ENCODE measurements at regions not wholly inside any gene's neighbourhood (a gene's known extent, or its start where the extent isn't known, plus 50 kb on each side); places are given as distances from the start of the nearest gene placed in this dataset.

DNA sequence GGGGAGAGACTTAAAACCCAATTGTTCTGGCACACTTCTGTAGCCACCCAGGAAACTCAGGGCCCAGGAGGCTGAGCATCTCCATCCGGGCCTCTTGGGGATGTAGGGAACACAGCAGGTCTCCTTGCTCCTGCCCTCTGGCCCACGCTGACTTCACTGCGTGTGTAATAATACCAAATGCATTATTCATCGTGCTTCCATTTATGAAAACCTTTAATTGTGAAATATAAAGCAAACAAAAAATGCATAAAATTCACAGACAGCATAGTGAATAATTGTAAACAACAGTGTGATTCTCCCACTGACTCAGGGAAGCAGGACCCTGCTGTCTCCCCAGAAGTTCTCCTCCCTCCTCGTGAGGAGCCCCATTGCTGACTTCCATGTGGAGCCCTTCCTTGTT lies 70.3 kb upstream of the SHH start:
- no peak for DNase-seq

DNA sequence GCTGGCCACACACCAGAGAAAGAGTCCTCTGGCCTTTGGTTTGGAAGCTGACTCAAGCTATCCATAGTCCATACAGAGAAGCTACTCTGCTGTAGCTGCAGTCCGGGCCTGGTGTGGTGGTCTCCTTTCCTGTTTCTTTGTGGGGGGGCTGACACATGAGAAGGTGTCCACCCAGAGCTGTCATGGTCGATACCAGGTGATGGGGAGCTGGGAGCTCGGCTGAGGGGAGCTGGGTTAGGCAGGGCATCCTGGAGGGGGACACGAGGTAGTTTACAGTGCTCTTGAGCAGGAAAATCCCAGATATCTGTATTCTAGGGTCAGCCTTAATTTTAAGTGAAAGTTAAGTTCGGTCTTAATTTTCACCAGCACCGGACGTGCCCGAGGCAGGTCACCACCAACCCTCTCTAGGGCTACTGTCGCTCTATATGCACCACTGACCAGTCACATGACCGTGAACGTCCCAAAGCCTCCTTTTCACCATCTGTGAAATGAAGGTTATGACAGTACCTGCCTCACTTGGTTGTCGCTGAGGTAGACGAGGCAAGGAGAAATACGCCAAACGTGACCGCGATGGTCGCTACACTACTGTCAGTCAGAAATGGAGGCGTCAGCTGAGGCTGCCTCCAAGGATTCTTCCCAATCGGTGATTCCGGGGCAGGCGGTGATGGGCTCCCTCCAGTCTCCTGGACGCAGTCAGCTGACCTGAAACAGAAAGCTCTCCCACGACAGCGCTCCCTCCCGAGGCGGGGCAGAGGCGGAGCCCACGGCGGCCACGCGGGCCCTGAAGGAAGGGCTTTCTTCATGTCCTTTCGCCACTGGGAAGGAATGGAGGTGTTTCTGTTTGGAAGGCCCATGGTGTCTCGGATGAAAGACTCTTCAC lies 69.4 kb upstream of the SHH start:
- no peak for DNase-seq

DNA sequence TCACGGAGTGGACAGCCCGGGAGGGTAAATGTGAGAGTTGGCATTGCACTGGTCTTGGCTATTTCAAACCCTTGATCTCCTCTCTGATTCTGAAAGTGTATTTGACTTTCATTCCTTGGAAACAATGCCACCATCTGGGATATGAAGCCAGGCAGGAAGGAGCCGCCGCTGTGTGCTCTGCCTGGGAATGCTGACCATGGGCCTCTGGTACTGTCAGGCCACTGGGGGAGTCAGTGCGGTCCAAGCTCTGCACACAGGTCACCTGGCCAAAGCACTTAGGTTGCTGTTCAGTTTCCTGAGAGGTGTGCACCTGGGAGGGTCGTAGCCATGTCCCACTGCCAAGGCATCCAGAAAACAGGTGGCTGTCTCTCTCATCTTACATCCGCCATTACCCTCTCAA lies 68.5 kb upstream of the SHH start:
- DNase-seq, result no peak

DNA sequence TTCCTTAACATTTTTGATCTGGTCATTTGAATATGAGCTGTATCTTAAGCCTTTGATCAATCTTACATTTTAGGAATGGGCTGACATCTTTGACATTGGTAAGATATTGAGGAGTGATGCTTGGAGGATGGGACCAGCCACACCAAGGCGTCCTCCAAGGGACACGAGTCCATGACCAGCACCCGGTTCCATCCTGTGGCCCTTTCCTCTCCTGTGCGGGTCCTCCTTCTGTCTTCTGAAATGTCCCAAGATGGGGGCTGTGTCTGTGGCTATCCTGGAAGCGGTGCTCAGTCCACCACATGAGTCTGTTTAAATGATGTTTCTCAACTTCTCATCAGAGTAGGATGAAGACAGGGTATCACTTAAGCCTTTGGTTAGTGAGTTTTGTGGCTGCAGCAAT lies 67.3 kb upstream of the SHH start:
- DNase-seq, result no peak

DNA sequence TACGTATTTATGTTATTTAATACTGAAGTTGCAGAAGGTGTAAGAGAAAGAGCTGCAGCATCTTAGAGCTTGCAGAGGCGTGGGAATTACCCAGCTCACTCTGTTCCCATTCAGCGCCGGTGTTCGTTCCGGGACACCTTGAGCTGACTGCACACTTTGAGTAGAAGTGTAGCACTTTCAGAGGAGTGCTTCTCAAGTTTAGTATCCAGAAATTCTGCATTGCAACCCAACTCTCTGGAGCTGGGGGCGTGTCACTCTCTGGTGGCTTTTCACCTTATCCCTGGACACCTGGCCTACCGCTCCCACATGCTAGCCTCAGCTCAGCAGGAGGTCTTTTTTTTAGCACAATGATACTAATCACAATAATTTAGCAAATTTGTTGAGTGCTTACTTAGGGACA lies 66.4 kb upstream of the SHH start:
- DNase-seq, result no peak

DNA sequence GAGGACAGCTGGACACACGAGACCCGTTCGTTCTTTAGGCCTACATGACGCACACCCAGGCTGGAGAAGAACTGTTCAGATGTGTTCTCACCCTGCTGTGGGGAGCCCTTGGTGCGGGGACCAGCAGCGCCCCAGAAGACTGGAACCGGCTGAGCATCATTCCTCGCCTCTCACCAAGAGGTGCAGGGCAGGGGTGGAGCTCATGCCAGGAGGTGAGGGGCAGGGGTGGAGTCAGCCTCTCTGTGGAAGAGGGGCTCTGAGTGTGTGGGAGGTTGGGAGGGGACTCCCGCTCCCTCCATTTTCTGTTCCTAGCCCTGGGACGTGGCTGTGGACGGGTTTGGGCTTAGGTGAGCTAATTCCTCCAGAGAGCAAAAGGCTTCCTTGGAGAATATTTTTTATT lies 66.0 kb upstream of the SHH start:
- no peak for DNase-seq

DNA sequence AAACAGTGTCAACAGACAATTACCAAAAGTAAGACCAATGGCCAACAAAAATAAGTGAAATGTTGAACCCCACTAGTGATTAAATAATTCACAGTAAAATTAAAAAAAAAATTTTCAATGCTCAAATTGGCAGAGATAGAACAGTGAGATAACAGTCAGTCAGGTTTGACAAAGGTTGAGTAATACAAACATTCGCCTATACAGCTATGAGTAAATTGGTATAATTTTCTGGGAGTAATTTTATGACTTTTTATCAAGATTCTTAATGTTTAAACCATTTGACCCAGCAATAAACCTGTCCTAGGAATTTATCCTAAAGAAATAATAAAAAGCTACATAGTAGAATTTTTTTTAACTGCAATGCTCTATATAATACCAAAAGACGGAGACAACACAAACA lies 64.9 kb upstream of the SHH start:
- no peak for DNase-seq

DNA sequence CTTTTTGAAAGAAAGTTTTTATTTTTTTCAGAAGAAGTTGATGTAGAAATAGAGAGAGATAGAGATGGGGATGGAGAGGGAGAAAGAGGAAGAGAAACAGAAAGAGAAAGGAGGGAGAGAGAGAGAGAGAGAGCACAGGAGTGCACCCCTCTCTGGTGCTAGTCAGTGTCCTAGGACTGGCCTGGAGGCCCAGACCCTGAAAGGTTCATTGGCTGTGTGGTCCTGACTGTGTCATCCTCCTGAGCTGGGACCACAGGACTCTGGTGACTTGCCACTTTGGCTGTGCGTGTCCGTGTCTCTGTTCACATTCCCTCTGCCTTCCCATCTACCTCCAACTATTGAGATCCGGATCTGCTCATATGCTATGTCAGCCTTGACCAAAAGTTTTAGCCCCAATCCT lies 62.1 kb upstream of the SHH start:
- DNase-seq, result no peak

DNA sequence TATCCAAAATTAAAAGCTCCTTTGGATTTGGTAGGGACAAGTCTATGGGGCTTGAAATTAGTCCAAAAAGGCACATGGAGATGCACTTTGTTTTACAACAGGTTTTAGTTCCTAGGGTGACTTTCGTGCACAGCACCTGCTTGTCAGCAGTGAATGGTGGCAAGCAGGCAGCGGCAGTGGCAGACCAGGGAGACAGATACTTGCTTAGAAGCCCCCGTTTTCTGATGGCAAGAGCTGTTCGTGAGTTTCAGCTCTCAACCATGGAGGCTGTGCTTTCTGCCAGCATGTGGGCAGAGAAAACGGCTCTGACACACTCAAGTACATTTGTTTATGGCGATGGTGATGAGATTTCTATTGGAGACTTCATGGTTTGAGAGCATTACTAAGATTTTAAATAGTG lies 61.7 kb upstream of the SHH start:
- no peak for DNase-seq

DNA sequence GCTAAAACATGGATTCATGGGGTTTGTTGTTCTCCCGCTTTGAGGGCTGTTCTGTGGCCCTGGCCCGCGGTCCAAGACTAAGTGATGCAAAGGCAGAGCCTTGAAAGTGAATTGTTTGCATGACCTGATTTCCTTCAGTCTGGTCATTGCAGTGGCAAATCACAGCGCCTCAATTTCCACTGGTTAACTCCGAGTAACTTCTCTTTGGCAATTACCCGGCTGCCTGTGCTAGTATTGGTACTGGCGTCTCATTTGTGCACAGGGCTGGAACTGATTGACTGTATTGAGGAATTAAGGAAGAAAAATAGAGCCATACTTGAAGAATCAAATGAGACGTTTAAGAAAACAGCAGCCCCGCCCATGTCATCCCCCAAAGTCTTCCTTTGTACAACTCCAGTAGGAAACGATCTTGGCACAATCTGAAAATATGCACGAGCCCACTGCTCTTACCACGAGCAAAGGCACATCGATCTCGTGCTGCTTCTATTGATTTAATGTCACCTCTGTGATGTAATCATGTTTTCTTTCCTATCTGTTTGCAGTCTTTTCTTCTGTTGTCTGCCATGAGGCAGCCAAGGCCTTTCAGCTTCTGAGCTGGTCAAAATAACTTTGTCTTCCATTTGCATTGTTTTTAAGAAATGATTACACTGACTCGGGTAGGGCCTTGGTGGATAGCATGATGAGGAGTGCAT lies 60.6 kb upstream of the SHH start:
- no peak for DNase-seq

DNA sequence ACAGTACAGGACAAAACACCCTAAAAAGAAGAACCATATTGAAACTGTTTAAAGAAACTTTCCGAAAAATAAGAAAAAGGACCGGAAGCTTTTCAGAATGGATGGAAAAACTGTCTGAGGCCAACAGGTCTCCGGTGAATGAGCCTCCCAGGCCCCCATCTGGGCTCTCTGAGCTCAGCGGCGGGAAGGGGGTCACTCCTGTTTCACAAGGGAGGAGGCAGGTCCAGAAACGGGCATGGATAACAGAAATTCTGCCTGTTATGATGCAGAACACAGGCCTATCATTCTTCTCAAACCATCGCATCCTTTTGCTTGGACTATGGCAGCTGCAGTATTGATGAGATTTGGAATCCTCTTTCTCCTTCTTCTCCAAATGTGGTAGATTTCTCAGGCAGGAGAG lies 58.9 kb upstream of the SHH start:
- no peak for DNase-seq

DNA sequence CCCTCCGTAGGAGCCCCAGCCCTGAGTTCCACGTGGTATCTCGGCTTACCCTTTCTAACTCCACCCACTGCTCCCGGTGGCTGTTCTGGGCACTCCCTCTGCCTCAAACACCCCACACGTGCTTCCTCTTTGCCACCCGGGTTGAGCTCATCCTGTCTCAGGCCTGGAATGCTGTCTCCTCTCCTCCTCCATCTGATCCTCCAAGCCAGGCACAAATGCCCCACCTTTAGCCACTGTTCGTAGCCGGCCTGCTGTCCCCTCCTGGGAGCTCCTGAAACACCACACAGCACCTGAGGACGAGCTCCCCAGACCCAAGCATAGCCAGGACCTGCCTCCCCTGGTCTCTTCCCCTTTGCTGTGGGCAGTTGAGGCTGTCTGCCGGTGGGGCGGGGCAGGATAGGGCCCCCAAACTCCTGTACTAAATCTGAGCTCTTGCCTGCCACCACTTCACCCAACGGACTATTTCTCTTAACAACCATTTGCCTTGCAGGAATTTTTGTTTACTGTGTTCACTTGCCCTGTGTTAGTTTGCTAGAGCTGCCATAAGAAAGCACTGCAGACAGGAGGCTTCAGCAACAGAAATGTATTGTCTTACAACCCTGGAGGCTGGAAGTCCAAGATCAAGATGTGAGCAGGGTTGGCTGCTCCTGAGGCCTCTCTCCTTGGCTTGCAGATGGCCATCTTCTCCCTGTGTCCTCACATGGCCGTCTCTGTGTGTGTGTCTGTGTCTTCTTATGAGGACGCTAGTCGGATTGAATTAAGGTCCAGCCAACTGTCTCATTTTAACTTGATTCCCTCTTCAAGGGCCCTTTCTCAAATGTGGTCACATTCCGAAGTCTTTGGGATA lies 58.3 kb upstream of the SHH start:
- no peak for DNase-seq

DNA sequence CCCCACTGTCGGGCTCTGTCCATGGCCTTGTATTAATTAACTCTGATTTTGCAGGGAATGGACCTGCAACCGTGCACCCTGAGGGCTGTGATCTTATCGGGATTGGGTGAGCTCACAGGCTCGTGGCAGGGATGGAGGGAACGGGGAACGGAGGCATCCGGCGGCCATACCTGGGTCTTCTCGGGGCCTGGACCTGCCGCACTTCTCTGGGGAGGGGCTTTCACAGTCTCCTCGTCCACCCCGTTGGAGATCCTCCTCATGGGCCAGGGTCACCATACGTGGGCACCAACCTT lies 57.5 kb upstream of the SHH start:
- DNase-seq, result no peak

DNA sequence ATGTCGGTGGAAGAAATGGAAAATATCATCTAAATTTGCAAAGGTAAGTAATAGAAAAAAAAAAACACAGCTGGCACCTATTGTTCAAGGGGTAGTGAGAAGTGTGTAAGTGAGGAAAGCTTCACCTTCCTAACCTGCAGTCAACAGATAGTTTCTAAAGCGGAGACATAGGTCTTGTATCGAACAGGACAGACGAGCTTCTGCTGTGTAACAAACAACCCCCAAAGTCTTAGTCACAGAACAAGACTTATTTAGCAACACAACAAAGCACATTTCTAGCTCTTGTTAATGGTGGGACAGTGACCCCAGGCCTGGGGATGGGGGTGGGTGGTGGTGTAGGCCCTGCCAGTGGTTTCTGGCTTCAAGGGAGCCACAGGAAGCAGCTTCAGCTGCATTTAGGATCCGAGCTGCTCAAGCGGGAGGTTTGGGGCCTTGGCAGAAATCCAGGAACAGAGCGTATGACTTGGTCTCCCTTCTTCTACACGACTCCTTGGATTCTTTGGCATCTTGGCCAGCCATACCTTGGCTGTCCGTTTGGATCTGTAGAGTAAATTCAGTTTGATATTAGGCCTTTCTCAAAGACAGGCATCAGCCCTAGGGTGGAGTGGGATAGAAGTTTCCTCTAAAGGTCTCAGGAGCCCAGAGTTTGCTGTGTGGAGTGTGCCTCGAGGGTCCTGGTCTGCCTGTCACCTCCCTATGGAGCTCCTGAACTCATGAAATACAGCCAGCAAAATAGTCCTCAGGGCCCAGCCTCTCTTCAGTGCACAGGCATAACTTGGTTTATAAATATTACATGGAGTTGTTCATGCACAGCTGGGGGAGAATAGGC lies 56.9 kb upstream of the SHH start:
- DNase-seq, result no peak

DNA sequence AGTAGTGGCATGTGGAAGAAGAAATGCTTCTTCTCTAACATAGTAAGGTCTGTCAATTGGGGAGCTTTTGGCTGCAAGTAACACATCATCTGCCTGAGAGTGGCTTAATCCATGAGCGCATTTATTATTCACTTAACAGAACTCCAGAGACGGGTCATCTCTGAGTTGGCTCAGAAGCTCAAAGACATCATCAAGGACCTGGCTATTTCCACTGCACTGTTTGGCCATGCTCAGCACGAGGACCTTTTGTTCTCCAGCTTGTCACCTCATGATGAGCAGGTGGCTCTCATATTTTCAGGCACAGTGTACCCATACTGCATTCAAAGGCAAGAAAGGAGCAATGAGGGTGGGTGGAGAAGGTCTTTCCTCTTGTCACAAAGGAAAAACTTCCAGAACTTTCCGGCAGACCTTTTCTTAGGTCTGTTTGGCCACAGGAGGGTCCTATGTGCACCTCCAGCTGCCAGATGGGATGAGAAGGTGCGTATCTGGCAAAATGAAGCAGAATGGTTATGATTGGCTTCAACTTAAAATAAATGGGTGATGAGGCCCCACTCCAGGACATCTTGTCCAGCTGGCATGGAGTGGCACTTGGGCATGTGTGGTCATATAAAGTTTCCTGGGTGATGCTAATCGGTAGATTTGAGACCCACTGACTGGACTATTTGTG lies 55.6 kb upstream of the SHH start:
- DNase-seq, result no peak

DNA sequence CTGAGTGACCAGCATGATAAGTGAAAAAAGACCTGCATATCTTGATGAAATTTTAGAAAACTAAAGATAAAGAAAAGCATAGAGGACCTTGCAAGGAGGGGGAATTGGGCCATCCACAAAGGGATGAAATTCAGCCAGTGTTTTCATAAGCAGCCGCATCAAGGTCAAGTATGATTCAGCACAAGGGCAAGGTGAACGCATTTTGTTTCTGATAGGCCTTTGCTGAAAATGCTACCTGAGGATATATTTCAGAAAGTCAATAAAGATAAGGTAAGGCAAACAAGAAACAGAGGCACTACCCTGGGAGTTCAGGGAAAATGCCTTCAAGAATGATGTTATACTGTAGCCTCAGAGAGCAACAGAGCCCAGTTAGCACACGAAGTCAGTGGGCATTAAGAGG lies 55.0 kb upstream of the SHH start:
- DNase-seq, result no peak

DNA sequence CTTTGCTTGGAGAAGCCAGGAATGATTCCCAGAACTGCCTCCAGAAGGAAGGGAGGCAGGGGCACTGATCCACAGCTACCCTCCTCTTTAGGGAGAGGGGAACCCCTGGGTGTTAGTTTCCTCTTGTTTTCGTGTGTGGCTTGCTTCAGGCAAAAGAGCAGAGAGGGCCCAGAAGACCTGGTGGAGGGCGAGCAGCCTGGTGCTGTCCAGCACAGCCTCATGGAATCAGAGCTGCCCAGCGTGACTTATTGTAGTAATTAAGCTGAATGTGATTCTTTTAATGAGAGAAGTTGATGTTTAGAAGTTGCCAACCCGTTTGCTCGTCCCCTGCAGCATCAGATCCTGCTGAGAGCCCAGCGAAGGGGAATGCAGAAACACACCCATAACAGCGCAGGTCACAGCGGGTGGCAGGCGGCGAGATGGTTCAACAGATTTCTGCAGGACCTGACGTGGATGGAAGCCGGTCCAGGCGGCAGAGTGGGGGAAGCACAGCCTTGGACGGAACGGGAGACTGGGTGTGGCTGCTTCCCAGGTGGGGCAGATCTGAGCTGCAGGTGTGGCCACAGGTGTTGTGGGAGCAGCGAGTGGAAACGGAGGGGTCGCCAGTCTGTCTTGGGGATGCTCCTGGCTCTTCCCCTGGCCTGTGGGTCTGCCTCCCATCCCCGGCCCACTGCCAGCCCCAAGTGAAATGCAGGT lies 53.7 kb upstream of the SHH start:
- no peak for DNase-seq

DNA sequence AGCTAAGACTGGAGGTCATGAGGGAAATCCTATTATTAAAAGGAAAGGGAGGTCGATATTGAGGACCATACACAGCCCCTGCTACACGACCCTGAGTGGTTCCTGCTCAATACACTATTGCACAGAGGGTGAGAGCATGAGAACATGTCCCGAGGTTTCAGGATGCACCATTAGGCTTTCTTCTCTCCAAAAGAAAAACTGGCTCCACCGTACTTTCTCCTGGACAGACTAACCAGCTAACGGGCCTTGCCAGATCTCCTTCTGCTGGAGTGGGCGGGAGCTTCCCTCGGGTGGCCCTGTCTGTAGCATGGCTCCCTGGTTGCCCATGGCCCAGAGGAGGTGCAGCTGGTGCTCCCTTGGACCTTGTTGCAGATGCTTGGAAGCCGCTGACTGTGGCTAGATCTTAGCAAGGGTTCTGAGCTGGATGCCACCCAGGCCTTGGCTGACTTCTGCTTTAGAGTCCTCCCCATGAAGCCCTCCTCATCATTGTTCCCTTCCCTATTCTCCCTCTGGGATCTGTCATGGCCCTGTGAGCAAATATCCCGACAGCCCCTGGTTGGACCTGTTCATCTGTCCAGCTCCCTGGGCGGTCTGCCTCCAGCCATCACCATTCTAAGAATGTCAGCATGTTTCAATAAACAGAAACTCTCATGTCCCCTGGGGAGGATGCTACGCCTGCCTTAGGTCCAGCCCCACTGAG lies 52.9 kb upstream of the SHH start:
- no peak for DNase-seq

DNA sequence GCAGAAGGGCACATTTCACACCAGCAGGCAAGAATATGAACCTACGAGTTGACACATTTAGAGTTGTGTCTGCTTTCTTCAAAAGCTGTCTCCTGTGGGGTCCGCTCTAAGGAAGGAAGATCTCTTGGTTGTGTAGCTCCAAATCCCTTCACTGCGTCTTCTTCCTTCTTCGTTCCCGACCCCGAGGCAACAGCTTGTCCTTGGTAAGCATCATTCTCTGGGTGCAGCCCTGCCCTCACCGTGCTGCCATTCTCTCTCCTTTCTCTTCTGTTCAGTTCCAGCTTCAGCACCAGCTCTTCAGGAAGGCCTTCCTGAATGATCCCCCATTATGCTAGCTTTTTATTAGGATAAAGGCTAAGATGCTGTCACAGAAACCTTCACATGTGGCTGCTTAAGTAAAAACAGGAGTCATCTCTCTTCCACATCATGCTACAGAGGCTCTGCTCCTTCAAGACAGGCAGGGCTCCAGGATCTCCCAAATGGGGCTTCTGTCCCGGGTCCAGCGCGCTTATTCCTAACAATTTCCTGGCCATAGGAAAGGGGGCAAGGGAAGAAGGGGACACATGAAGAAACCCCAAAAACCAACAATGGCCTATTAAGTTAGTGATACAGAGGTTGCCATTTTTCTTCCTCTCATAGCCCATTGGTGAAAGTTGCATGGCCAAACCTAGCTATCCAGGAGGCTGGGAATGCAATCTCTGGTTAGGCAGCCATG lies 52.2 kb upstream of the SHH start:
- DNase-seq, result no peak

DNA sequence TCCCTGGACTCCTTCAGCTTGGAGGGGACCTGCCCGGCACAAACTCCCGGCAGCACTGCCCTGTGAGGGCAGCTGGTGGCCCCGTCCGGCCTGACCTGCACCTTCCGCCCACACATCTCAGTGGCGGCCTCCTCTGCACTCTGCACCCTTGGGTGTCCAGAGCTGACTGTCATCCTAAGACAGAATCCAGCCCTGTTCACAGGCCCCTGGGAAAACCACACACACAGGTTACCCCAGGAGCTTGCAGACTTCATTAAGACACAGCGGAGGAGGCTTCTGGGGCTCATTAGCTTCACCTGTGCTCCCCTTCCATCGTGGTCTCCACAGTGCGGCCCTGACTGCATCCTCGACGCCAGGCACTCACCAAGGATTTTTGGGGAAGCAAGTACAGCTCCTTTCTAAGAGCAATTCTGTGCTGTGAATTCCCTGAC lies 51.5 kb upstream of the SHH start:
- no peak for DNase-seq
